ENCODE measurements at regions not wholly inside any gene's neighbourhood (a gene's known extent, or its start where the extent isn't known, plus 50 kb on each side); places are given as distances from the start of the nearest gene placed in this dataset.

- ATAC-seq (no peak), DNase-seq (ENCODE audit: extremely low read depth in 1 of 4, low spot score in 3 of 4) (no peak), FAIRE-seq (no peak)
- WGBS (ENCODE audit: insufficient coverage, low coverage, missing lambda C conversion rate): 3% methylated on average over 8 of the region's 8 CpGs
- Histone ChIP-seq H3K79me2 (ENCODE audit: control insufficient read depth, insufficient read depth, low read length) (no peaks in the 10 kb centered on the region), H3K9me3 (replicated peaks; ENCODE audit: control insufficient read depth, insufficient read depth, low read depth, low read length) (no peaks in the 10 kb centered on the region), H3K27me3 (ENCODE audit: control insufficient read depth in 2 of 2, insufficient read depth in 2 of 2, low read length in 2 of 2) (no peaks in the 10 kb centered on the region; a peak in 2 of 5 replicates), H3K9me1 (ENCODE audit: control insufficient read depth, insufficient read depth, low read length) (no peaks in the 10 kb centered on the region), H4K20me1 (replicated peaks; ENCODE audit: control insufficient read depth, insufficient read depth, low read length) (no peaks in the 10 kb centered on the region), H3K27ac (ENCODE audit: extremely low read depth, low read depth, low read length) (no peak overlapping the region), H2AFZ (ENCODE audit: low read depth, low read length) (no peak overlapping the region), H3K4me1 (replicated peaks in 1 of 2; ENCODE audit: control insufficient read depth in 2 of 2, insufficient read depth in 2 of 2, low read length in 2 of 2) (no peaks in the 10 kb centered on the region), H3K9ac (ENCODE audit: insufficient read depth in 1 of 2, low read depth in 2 of 2, low read length in 2 of 2) (no peak overlapping the region), H3K36me3 (ENCODE audit: control insufficient read depth, insufficient read depth, low read length) (no peaks in the 10 kb centered on the region), H3K4me3 (no peak overlapping the region), H3K4me2 (ENCODE audit: insufficient read depth, low read length) (no peak overlapping the region)
- in situ Hi-C loops (cut with MboI): no loop called here
- intact Hi-C loops (cut with micrococcal nuclease): no loop called here
- ChIA-PET CTCF (ENCODE audit: low intra/inter-chr PET ratio) (no interaction called here), POLR2A (no interaction called here)
- BruUV-seq (replicated peaks): no TSS peak
- TF ChIP-seq DDX20 (tag; IDR thresholded peaks at IDR 0.05; ENCODE audit: low read depth): no peak
Observed at GRCh38 chr10:4683838-4684237, 142.2 kb upstream of the AKR1E2 start.

GRCh38 chr10:4683137-4683536 lies 142.9 kb upstream of the AKR1E2 start:
- Histone ChIP-seq H3K27me3 (ENCODE audit: control insufficient read depth in 2 of 2, insufficient read depth in 2 of 2, low read length in 2 of 2) (no peaks in the 10 kb centered on the region; a peak in 2 of 5 replicates), H3K79me2 (ENCODE audit: control insufficient read depth, insufficient read depth, low read length) (no peaks in the 10 kb centered on the region), H3K9ac (ENCODE audit: insufficient read depth in 1 of 2, low read depth in 2 of 2, low read length in 2 of 2) (no peak overlapping the region), H4K20me1 (replicated peaks; ENCODE audit: control insufficient read depth, insufficient read depth, low read length) (no peaks in the 10 kb centered on the region), H3K36me3 (ENCODE audit: control insufficient read depth, insufficient read depth, low read length) (no peaks in the 10 kb centered on the region), H2AFZ (ENCODE audit: low read depth, low read length) (no peak overlapping the region), H3K4me2 (ENCODE audit: insufficient read depth, low read length) (no peak overlapping the region), H3K9me3 (replicated peaks; ENCODE audit: control insufficient read depth, insufficient read depth, low read depth, low read length) (no peaks in the 10 kb centered on the region), H3K27ac (ENCODE audit: extremely low read depth, low read depth, low read length) (no peak overlapping the region), H3K9me1 (ENCODE audit: control insufficient read depth, insufficient read depth, low read length) (no peaks in the 10 kb centered on the region), H3K4me3 (no peak overlapping the region), H3K4me1 (replicated peaks in 1 of 2; ENCODE audit: control insufficient read depth in 2 of 2, insufficient read depth in 2 of 2, low read length in 2 of 2) (no peaks in the 10 kb centered on the region)
- peak; percentile 51; the same call in 1 of the 2 replicates for TF ChIP-seq SPI1 (IDR thresholded peaks at IDR 0.05; ENCODE audit: borderline replicate concordance, low read depth, low read length)
- TF ChIP-seq ZBTB34 (CRISPR knock-in tag; IDR thresholded peaks at IDR 0.05): no peak
- intact Hi-C loops (cut with micrococcal nuclease) (no loop called here), in situ Hi-C loops (cut with MboI) (no loop called here)
- ATAC-seq (no peak), FAIRE-seq (no peak), DNase-seq (ENCODE audit: extremely low read depth in 1 of 4, low spot score in 3 of 4) (no peak)
- 0% methylated on average over 2 of the region's 2 CpGs for whole genome bisulfite sequencing (ENCODE audit: insufficient coverage, low coverage, missing lambda C conversion rate)
- ChIA-PET CTCF (ENCODE audit: low intra/inter-chr PET ratio) (no interaction called here), POLR2A (interaction anchor here (0.6 kb wide), 1 partner anchor 1488 kb away, joined by 3 read pairs; no protein-coding TSS in a partner anchor)
- no TSS peak for BruUV-seq (replicated peaks)

Data from K562 (cell line).